Activated CD8-positive, alpha-beta memory T cell treated with anti-CD3 and anti-CD28 coated beads, Interleukin-2, amount 10 ng/mL, durations not matched to agents 7 days and 5 days (primary cell): ENCODE measurements at regions not wholly inside any gene's neighbourhood (a gene's known extent, or its start where the extent isn't known, plus 50 kb on each side); places are given as distances from the start of the nearest gene placed in this dataset.

ENCODE experiments used
- ATAC-seq: fragments of 150-1000 bp; cut with Tn5 transposase; one replicate; pipeline ENCODE4 v1.10.0; 2021; ENCODE audit warnings: moderate library complexity
- CTCF ChIA-PET: fragments of 350-600 bp; sonication (Branson Sonifier 250); formaldehyde crosslinking; loops from one replicate; lab custom pipeline; 2021; ENCODE audit warnings: antibody characterized with exemption; lab: Charles Lee
- DNase-seq: peaks from one replicate; pipeline ENCODE4 v3.0.0-alpha.2; 2020
- H3K27ac Mint-ChIP-seq: one replicate; pipeline ENCODE4 v1.8.0; 2021; ENCODE audit warnings: mild to moderate bottlenecking, mixed read lengths
- H3K27me3 Mint-ChIP-seq: one replicate; pipeline ENCODE4 v1.8.0; 2021; ENCODE audit warnings: mixed read lengths
- H3K36me3 Mint-ChIP-seq: one replicate; pipeline ENCODE4 v1.8.0; 2021; ENCODE audit warnings: mild to moderate bottlenecking, mixed read lengths
- H3K4me1 Mint-ChIP-seq: one replicate; pipeline ENCODE4 v1.8.0; 2021; ENCODE audit warnings: mixed read lengths
- H3K4me3 Mint-ChIP-seq: one replicate; pipeline ENCODE4 v1.8.0; 2021; ENCODE audit warnings: mild to moderate bottlenecking, moderate library complexity, mixed read lengths
- H3K9me3 Mint-ChIP-seq: one replicate; pipeline ENCODE4 v1.8.0; 2022; ENCODE audit warnings: low read depth, mixed read lengths

DNA sequence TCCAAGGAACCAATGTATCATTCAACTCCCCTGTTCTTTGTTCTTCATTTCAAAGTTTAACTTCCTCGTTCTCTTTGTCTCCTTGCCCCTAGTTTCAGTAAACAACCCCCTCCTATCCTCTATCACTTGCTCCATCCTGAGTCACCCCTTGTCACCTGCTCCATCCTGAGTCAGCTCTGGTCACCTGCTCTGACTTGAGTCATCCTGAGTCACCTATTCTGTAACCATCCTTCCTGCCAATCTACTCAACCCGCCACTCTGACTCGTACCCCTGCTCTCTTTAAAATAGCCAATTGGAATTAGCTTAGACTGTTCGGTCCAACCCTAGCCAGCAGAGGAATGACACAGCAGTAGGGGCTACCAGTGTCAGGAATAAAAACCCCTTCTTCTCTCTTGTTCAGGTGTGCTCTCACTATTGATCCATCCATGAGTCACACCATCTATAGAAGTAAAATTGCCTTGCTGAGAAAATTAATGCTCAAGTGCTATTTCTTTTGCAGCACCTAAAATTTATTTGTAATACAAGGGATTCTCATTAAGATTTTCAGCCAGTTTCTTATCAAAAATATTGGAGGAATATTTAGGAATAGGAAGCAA is 326.8 kb downstream of the AKAIN1 start:
- Mint-ChIP-seq H3K9me3 (peaks cover 15% of the 10 kb centered on the region), H3K27me3 (no peaks in the 10 kb centered on the region), H3K4me1 (no peaks in the 10 kb centered on the region), H3K36me3 (no peaks in the 10 kb centered on the region), H3K27ac (no peak overlapping the region), H3K4me3 (no peak overlapping the region)
- DNase-seq, result no peak
- CTCF ChIA-PET, result no interaction called here
- ATAC-seq, result no peak

DNA sequence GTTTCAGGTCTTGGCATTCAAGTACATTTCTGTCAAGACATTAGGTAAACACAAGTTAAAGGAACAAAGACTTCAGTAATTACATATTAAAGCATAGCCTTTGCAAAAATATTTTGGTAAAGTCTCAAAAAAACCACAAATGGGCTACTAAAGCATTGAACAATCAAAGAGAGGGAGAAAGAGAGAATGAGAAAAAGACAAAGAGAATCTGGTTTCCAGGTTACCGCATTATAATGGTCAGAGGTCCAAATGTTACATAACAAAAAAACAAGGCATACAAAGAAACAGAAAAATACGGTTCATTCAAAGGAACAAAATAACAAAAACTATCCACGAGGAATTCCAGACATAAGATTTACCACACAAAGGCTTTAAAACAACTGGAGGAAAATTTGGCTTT is 327.9 kb downstream of the AKAIN1 start:
- H3K27ac Mint-ChIP-seq, result no peak overlapping the region
- DNase-seq, result no peak
- H3K27me3 Mint-ChIP-seq, result no peaks in the 10 kb centered on the region
- H3K36me3 Mint-ChIP-seq, result no peaks in the 10 kb centered on the region
- CTCF ChIA-PET, result no interaction called here
- H3K4me1 Mint-ChIP-seq, result no peaks in the 10 kb centered on the region
- H3K9me3 Mint-ChIP-seq, result peaks cover 15% of the 10 kb centered on the region
- no peak for ATAC-seq
- no peak overlapping the region for H3K4me3 Mint-ChIP-seq

DNA sequence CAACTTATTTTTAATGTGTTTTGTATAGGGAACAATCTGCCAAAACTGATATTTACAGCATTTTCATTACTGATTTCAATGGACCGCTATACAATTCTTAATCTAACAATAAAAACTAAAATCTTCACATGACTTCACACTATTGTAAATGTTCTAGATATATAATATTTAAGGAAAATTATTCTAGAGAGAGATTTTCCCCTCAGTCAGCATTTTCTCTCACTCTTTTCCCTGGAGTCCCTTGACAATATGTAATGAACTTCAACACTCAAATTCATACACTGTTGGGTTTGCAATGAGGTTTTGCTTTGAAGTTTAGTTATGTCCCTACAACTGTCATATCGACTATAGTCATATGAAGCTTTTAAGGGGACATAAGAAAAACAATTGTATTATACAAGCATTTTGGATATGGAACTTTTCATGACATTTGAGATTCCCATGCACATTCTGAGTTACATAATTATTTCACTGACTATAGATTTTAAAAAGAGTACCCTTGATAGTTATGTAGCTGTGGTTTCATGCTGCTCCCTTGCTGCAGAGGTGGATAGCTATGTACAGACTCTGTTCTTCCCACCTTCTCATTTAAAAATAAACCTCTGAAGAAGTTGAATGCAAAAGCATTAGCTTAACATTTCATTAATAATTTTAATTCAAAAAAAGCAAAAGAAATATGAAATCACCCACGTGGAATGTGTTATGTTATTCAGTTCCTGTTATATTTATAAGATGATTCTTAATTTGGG is 338.5 kb downstream of the AKAIN1 start:
- no peaks in the 10 kb centered on the region for H3K4me1 Mint-ChIP-seq
- ATAC-seq (no peak), DNase-seq (no peak)
- no peaks in the 10 kb centered on the region for H3K27me3 Mint-ChIP-seq
- no peak overlapping the region for H3K4me3 Mint-ChIP-seq
- no peaks in the 10 kb centered on the region for H3K36me3 Mint-ChIP-seq
- H3K9me3 Mint-ChIP-seq, result peaks cover 7% of the 10 kb centered on the region
- no peak overlapping the region for H3K27ac Mint-ChIP-seq
- CTCF ChIA-PET, result no interaction called here

- Mint-ChIP-seq H3K9me3 (peaks cover 8% of the 10 kb centered on the region), H3K27me3 (no peaks in the 10 kb centered on the region), H3K27ac (no peak overlapping the region), H3K4me1 (no peaks in the 10 kb centered on the region), H3K4me3 (no peak overlapping the region), H3K36me3 (no peaks in the 10 kb centered on the region)
- CTCF ChIA-PET, result no interaction called here
- ATAC-seq (no peak), DNase-seq (no peak)
Measured at GRCh38 chr18:4854671-4855070, 342.4 kb downstream of the AKAIN1 start.

- Mint-ChIP-seq H3K27me3 (no peaks in the 10 kb centered on the region), H3K36me3 (no peaks in the 10 kb centered on the region), H3K4me3 (no peak overlapping the region), H3K4me1 (no peaks in the 10 kb centered on the region), H3K27ac (no peak overlapping the region), H3K9me3 (peaks cover 8% of the 10 kb centered on the region)
- CTCF ChIA-PET, result no interaction called here
- DNase-seq, result no peak
- ATAC-seq, result no peak
Measured at GRCh38 chr18:4851301-4851976, 345.6 kb downstream of the AKAIN1 start.

DNA sequence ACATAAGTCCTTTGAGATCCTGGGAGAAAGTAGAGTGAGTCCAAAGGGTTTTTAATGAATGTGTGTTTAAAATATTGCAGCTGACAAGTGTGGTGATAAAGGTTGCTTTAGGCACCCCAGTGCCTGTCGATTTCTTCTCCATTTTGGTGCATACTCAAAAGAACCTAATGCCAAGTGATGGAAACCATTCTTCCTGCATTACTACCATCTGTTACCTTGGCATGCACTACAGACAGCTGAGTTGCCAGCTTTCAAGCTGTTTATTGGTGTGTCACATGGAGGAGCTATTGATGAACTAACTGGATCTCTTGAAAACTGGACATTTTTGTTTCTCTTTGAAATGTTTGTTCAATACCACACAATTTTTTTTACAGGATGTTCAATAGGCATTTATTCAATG is 350.0 kb downstream of the AKAIN1 start:
- CTCF ChIA-PET, result no interaction called here
- peaks cover 6% of the 10 kb centered on the region for H3K9me3 Mint-ChIP-seq
- ATAC-seq, result no peak
- no peaks in the 10 kb centered on the region for H3K27me3 Mint-ChIP-seq
- no peak overlapping the region for H3K27ac Mint-ChIP-seq
- no peaks in the 10 kb centered on the region for H3K4me1 Mint-ChIP-seq
- H3K36me3 Mint-ChIP-seq, result no peaks in the 10 kb centered on the region
- no peak overlapping the region for H3K4me3 Mint-ChIP-seq
- no peak for DNase-seq

- CTCF ChIA-PET, result no interaction called here
- H3K27me3 Mint-ChIP-seq, result no peaks in the 10 kb centered on the region
- no peak for ATAC-seq
- H3K9me3 Mint-ChIP-seq, result peaks cover 3% of the 10 kb centered on the region
- H3K4me3 Mint-ChIP-seq, result no peak overlapping the region
- DNase-seq, result no peak
- no peak overlapping the region for H3K27ac Mint-ChIP-seq
- H3K36me3 Mint-ChIP-seq, result no peaks in the 10 kb centered on the region
- no peaks in the 10 kb centered on the region for H3K4me1 Mint-ChIP-seq
Measured at GRCh38 chr18:4844320-4844719, 352.7 kb downstream of the AKAIN1 start.

GRCh38 chr18:4843771-4844170 is 353.3 kb downstream of the AKAIN1 start:
- ATAC-seq, result no peak
- Mint-ChIP-seq H3K27me3 (no peaks in the 10 kb centered on the region), H3K36me3 (no peaks in the 10 kb centered on the region), H3K4me3 (no peak overlapping the region), H3K9me3 (peaks cover 3% of the 10 kb centered on the region), H3K4me1 (no peaks in the 10 kb centered on the region), H3K27ac (no peak overlapping the region)
- no peak for DNase-seq
- CTCF ChIA-PET, result no interaction called here

- Mint-ChIP-seq H3K4me1 (no peaks in the 10 kb centered on the region), H3K9me3 (peaks cover 3% of the 10 kb centered on the region), H3K27ac (no peak overlapping the region), H3K36me3 (no peaks in the 10 kb centered on the region), H3K4me3 (no peak overlapping the region), H3K27me3 (no peaks in the 10 kb centered on the region)
- CTCF ChIA-PET, result no interaction called here
- DNase-seq (no peak), ATAC-seq (no peak)
Measured at GRCh38 chr18:4842751-4843150, 354.3 kb downstream of the AKAIN1 start.

GRCh38 chr18:4842287-4842686 is 354.8 kb downstream of the AKAIN1 start:
- peaks cover 3% of the 10 kb centered on the region for H3K9me3 Mint-ChIP-seq
- no peak overlapping the region for H3K4me3 Mint-ChIP-seq
- H3K27me3 Mint-ChIP-seq, result no peaks in the 10 kb centered on the region
- no peaks in the 10 kb centered on the region for H3K4me1 Mint-ChIP-seq
- CTCF ChIA-PET, result no interaction called here
- H3K36me3 Mint-ChIP-seq, result no peaks in the 10 kb centered on the region
- DNase-seq (no peak), ATAC-seq (no peak)
- H3K27ac Mint-ChIP-seq, result no peak overlapping the region

DNA sequence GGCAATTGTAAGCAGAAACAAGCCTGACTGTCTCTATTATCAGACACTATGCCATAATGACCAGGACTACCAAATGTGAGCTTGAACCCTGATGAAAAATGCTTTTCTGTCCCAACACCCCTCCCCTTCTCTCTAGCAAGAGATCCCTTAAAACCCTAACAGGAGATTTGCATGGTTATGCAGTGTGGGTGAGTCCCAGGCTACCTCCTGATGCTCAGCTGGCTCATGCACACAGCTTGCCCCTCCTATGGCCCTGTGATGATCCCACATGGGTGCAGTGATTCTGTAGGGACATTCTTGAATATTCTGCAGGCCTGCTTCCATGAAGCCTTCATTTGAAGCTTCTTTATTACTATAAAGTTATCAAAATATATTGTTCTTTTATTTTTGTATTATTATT is 357.4 kb downstream of the AKAIN1 start:
- Mint-ChIP-seq H3K27me3 (no peaks in the 10 kb centered on the region), H3K27ac (no peak overlapping the region), H3K4me3 (no peak overlapping the region), H3K36me3 (no peaks in the 10 kb centered on the region), H3K4me1 (no peaks in the 10 kb centered on the region), H3K9me3 (peaks cover 1% of the 10 kb centered on the region)
- no peak for ATAC-seq
- no peak for DNase-seq
- CTCF ChIA-PET, result interaction anchor here (0.5 kb wide), 1 partner anchor 374 kb away, joined by 3 read pairs; no protein-coding TSS in a partner anchor

DNA sequence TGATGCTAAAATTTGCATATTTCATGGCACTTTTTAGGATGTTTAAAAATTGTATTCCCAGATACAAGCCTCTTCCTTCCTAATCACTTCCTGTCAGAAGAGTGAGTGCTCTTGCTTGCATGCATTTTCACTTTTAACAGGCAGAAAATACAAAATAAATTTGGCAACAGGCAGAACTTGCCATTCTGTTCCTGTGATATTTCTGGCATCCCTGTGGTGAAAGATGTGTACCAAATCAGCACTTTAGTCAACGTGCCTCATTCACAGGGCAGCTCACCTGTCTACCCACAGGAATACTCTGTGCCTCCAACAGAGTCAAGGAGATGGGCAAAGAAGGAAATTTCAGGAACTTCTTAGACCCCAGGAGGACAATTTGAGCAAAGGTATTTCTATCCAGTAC is 360.9 kb downstream of the AKAIN1 start:
- Mint-ChIP-seq H3K4me1 (no peaks in the 10 kb centered on the region), H3K36me3 (no peaks in the 10 kb centered on the region), H3K27me3 (no peaks in the 10 kb centered on the region), H3K4me3 (no peak overlapping the region), H3K9me3 (peaks cover 4% of the 10 kb centered on the region), H3K27ac (no peak overlapping the region)
- ATAC-seq (no peak), DNase-seq (no peak)
- CTCF ChIA-PET, result no interaction called here

DNA sequence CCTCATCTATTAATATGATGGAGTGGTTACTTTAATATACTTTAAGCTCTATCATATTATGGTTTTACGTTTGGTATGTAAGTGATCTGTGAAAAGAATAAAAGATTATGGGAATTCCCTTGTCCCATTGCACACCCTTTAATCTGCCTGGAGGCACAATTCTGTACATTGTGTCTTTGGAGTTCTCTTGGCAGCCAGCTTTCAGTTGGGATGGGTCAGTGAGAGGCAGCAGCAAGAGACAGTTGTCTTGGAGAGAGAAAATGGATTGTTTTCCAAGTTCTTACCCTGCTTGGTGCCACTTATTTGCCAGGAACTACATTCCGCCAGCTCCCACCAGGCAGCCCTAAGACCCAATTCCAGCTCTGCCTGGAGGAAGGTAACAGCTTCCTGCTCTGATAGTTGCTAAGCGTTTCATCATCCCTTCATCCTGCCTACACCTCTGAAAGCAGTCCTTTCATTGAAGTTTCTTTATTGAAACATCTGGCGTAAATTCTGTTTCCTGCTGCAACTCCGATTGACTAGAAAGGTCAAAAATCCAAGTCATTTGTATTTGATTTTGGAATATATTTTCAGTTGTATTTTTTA is 365.2 kb downstream of the AKAIN1 start:
- Mint-ChIP-seq H3K9me3 (peaks cover 2% of the 10 kb centered on the region), H3K36me3 (no peaks in the 10 kb centered on the region), H3K27me3 (no peaks in the 10 kb centered on the region), H3K4me3 (no peak overlapping the region), H3K27ac (no peak overlapping the region), H3K4me1 (no peaks in the 10 kb centered on the region)
- CTCF ChIA-PET, result no interaction called here
- DNase-seq, result no peak
- no peak for ATAC-seq

- no peaks in the 10 kb centered on the region for H3K36me3 Mint-ChIP-seq
- CTCF ChIA-PET, result no interaction called here
Measured at GRCh38 chr18:4831127-4831526, 365.9 kb downstream of the AKAIN1 start.

More at GRCh38 chr18:4831127-4831526, 365.9 kb downstream of the AKAIN1 start:
- ATAC-seq (no peak), DNase-seq (no peak)
- H3K27me3 Mint-ChIP-seq, result no peaks in the 10 kb centered on the region
- no peak overlapping the region for H3K27ac Mint-ChIP-seq
- H3K4me3 Mint-ChIP-seq, result no peak overlapping the region
- H3K4me1 Mint-ChIP-seq, result no peaks in the 10 kb centered on the region
- H3K9me3 Mint-ChIP-seq, result peaks cover 2% of the 10 kb centered on the region
